Gastrocnemius medialis (tissue), 4 donors: ENCODE measurements at regions not wholly inside any gene's neighbourhood (a gene's known extent, or its start where the extent isn't known, plus 50 kb on each side); places are given as distances from the start of the nearest gene placed in this dataset.

Experiments used
- POLR2A ChIP-seq, 2 donors: fragments of 450-650 bp; IDR thresholded peaks; one replicate each; pipeline ENCODE4 v1.6.1; 2017; ENCODE audit warnings: antibody characterized with exemption in 2 of 2, mild to moderate bottlenecking in 2 of 2, moderate library complexity in 2 of 2
- TF ChIP-seq, protein P1 (sequence below), 5 experiments: fragments of 450-650 bp in 3 of 5; fragments of 200-600 bp in 2 of 5; sonication (generic) in 2 of 5; IDR thresholded peaks in 4 of 5; conservative IDR thresholded peaks in 1 of 5; 1 replicate in 4 of 5; 2 replicates in 1 of 5; pipeline ENCODE4 v1.5.1; 2016 to 2019; ENCODE audit warnings: antibody characterized with exemption in 5 of 5, mild to moderate bottlenecking in 3 of 5, moderate library complexity in 3 of 5

DNA sequence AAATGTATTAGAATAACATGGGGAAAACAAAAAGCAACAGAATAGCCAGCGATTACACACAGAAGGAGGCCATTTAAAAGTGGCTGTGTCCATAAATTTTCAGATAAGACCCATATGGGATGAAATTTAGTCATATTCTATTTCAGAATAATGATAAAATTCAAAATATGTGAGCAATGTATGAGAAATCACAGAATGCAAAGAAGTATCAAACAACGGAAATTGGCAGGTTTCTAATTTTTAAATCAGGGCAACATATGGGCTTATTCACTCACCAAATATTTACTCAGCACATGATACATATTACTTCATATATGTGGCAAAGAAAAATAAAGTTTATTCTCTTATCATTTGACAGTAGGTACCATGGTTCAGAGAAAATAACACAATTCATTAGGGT is 208.5 kb downstream of the GRB14 start:
- TF ChIP-seq, protein P1, sequence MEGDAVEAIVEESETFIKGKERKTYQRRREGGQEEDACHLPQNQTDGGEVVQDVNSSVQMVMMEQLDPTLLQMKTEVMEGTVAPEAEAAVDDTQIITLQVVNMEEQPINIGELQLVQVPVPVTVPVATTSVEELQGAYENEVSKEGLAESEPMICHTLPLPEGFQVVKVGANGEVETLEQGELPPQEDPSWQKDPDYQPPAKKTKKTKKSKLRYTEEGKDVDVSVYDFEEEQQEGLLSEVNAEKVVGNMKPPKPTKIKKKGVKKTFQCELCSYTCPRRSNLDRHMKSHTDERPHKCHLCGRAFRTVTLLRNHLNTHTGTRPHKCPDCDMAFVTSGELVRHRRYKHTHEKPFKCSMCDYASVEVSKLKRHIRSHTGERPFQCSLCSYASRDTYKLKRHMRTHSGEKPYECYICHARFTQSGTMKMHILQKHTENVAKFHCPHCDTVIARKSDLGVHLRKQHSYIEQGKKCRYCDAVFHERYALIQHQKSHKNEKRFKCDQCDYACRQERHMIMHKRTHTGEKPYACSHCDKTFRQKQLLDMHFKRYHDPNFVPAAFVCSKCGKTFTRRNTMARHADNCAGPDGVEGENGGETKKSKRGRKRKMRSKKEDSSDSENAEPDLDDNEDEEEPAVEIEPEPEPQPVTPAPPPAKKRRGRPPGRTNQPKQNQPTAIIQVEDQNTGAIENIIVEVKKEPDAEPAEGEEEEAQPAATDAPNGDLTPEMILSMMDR (IDR thresholded peaks at IDR 0.05 in 4 of 5, conservative IDR thresholded peaks at IDR 0.05 in 1 of 5) = no peak
- TF ChIP-seq POLR2A (IDR thresholded peaks at IDR 0.05) = no peak
